ENCODE measurements at regions not wholly inside any gene's neighbourhood (a gene's known extent, or its start where the extent isn't known, plus 50 kb on each side); places are given as distances from the start of the nearest gene placed in this dataset.
"Not testable (repeated sequence)": the region's sequence is repeated elsewhere in the genome, so short reads cannot be mapped to it uniquely, and the experiment has no call there.

GRCh38 chr13:33637978-33638743, 179.8 kb upstream of the RFC3 start:
- intact Hi-C loops (cut with DNase I), result no loop called here
- no peak for DNase-seq (ENCODE audit: low spot score)

GRCh38 chr13:33639158-33639557, 178.8 kb upstream of the RFC3 start:
- intact Hi-C loops (cut with DNase I), result no loop called here

GRCh38 chr13:33639626-33640080, 178.3 kb upstream of the RFC3 start:
- intact Hi-C loops (cut with DNase I), result no loop called here

More at GRCh38 chr13:33639158-33639557, 178.8 kb upstream of the RFC3 start:
- DNase-seq (ENCODE audit: low spot score), result no peak

GRCh38 chr13:33640832-33641231, 177.1 kb upstream of the RFC3 start:
- no peak for DNase-seq (ENCODE audit: low spot score)
- intact Hi-C loops (cut with DNase I), result no loop called here

More at GRCh38 chr13:33639626-33640080, 178.3 kb upstream of the RFC3 start:
- no peak for DNase-seq (ENCODE audit: low spot score)

- DNase-seq (ENCODE audit: low spot score), result no peak
- intact Hi-C loops (cut with DNase I), result no loop called here
Observed at GRCh38 chr13:33642374-33643065, 175.4 kb upstream of the RFC3 start.

GRCh38 chr13:33644581-33645543, 173.1 kb upstream of the RFC3 start:
- intact Hi-C loops (cut with DNase I), result no loop called here
- no peak for DNase-seq (ENCODE audit: low spot score)

- intact Hi-C loops (cut with DNase I), result no loop called here
- DNase-seq (ENCODE audit: low spot score), result no peak
Observed at GRCh38 chr13:33645591-33646554, 172.1 kb upstream of the RFC3 start.

- intact Hi-C loops (cut with DNase I), result no loop called here
- DNase-seq (ENCODE audit: low spot score), result no peak
Observed at GRCh38 chr13:33649212-33649878, 168.6 kb upstream of the RFC3 start.

GRCh38 chr13:33651766-33652165, 166.2 kb upstream of the RFC3 start:
- intact Hi-C loops (cut with DNase I), result no loop called here
- DNase-seq (ENCODE audit: low spot score), result no peak

GRCh38 chr13:33657274-33657673, 160.7 kb upstream of the RFC3 start:
- no peak for DNase-seq (ENCODE audit: low spot score)
- intact Hi-C loops (cut with DNase I), result no loop called here

GRCh38 chr13:33659466-33659865, 158.5 kb upstream of the RFC3 start:
- no peak for DNase-seq (ENCODE audit: low spot score)
- intact Hi-C loops (cut with DNase I), result no loop called here

GRCh38 chr13:33659894-33660293, 158.1 kb upstream of the RFC3 start:
- no peak for DNase-seq (ENCODE audit: low spot score)
- intact Hi-C loops (cut with DNase I), result no loop called here

GRCh38 chr13:33662392-33662791, 155.6 kb upstream of the RFC3 start:
- intact Hi-C loops (cut with DNase I), result no loop called here
- no peak for DNase-seq (ENCODE audit: low spot score)

GRCh38 chr13:33665626-33666175, 152.2 kb upstream of the RFC3 start:
- intact Hi-C loops (cut with DNase I), result no loop called here
- DNase-seq (ENCODE audit: low spot score), result no peak

- DNase-seq (ENCODE audit: low spot score), result no peak
- intact Hi-C loops (cut with DNase I), result no loop called here
Observed at GRCh38 chr13:33671560-33671959, 146.4 kb upstream of the RFC3 start.

GRCh38 chr13:33672022-33672421, 145.9 kb upstream of the RFC3 start:
- DNase-seq (ENCODE audit: low spot score); intact Hi-C loops (cut with DNase I): not testable (repeated sequence)

GRCh38 chr13:33676045-33676989, 141.6 kb upstream of the RFC3 start:
- DNase-seq (ENCODE audit: low spot score), result peak; percentile 77
- intact Hi-C loops (cut with DNase I), result loop anchor here (1.0 to 5.0 kb wide), 2 partner anchors 46 to 65 kb away; no protein-coding TSS in a partner anchor
